GM10266 (cell line): ENCODE measurements at regions not wholly inside any gene's neighbourhood (a gene's known extent, or its start where the extent isn't known, plus 50 kb on each side); places are given as distances from the start of the nearest gene placed in this dataset.

ENCODE experiments used
- DNase-seq: peaks from one replicate; pipeline ENCODE4 v3.0.0; 2012; ENCODE audit errors: extremely low spot score
- CTCF ChIP-seq: IDR thresholded peaks from 2 replicates; pipeline ENCODE4 v1.5.1; 2012; ENCODE audit warnings: mild to moderate bottlenecking, low read depth; ENCODE audit not compliant: control insufficient read depth, insufficient read depth; ENCODE audit errors: missing control alignments

DNA sequence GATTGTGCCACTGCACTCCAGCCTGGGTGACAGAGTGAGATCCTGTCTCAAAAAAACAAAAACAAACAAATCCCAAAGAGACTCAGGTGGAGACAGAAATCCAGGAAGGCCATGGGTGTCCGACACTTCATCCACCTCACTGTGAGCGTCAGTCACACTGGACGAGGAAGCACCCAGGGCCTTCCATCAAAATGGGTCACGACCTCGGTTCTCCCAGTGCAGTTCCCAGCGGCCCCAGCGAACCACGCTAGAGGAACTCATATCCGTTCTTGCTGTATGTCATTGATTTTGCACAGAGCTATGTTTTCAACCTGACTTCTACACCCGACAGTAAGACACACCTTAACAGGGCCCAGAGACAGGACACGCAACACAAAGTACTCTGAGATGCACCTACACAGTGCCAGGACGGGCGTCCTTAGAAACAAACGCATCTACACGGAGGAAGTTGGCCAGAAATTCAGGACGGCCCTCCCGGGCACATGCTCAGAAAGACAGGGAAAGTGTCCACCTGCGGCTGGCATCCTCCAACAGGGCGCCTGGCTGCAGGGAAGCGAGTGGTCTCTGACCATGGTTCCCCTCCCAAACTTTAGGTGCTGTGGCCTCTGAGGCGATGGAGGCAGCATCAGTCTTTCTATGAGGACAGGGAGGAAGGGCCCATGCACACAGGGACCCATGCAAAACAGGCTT lies 410.5 kb downstream of the CTTN start:
- no peak for TF ChIP-seq CTCF
- DNase-seq = no peak

GRCh38 chr11:70810133-70810532 lies 411.8 kb downstream of the CTTN start:
- no peak for TF ChIP-seq CTCF
- no peak for DNase-seq

DNA sequence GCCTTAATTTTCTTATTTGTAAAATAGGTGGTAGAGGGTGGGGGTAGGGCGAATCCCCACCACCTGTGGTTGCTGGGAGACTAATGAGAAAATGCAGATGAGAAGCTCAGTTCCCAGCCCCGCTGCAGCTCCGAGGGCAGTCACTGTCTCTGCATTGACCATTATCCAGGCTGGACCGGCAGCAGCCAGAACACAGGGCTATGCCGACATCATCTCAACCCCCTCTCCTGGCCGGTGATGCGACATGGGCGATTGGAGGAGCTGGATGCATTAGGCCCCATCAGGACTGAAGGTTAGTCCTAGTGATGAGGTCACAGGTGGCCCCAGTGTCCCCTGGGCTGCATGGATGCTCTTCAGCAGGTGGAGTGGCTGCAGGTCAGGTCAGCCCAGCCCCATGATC lies 412.4 kb downstream of the CTTN start:
- no peak for TF ChIP-seq CTCF
- no peak for DNase-seq

DNA sequence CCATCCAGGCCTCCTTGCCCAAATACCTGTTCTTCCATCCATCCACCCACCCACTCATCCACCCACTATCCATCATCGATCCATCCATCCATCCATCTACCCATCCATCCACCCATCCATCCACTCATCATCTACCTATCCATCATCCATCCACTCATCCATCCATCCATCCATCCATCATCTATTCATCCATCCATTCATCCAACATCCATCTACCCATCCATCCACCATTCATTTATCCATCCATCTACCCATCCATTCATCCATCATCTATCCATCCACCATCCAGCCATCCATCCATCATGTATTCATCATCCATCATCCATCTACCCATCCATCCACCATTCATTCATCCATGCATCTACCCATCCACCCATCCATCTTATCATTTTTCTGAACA lies 413.2 kb downstream of the CTTN start:
- no peak for TF ChIP-seq CTCF

DNA sequence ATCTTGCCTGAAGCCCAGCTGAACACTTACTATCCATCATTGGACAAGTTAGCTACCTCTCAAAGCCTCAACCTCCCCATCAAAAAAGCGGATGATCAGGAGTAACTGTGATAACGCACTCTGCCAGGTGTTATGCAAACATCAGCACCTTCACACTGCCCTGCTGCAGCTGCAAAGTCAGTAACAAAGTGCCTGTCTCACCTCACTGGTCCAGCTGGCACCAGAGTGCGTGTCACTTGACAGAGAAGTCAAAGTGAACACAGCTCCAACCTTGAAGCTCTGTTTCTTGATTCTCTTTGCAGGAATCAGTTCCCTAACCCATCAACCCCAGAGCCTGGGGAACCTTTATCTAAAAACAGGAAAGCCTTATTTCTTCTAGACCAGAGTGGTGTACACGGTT lies 413.6 kb downstream of the CTTN start:
- no peak for DNase-seq
- no peak for TF ChIP-seq CTCF

More for the DNA sequence above, 413.2 kb downstream of the CTTN start:
- DNase-seq = no peak

- no peak for DNase-seq
- no peak for TF ChIP-seq CTCF
Observed at GRCh38 chr11:70812472-70812871, 414.1 kb downstream of the CTTN start.

GRCh38 chr11:70813651-70814050 lies 415.3 kb downstream of the CTTN start:
- no peak for DNase-seq

More at GRCh38 chr11:70813651-70814050, 415.3 kb downstream of the CTTN start:
- TF ChIP-seq CTCF = no peak
